HG03135 (cell line): ENCODE measurements at regions not wholly inside any gene's neighbourhood (a gene's known extent, or its start where the extent isn't known, plus 50 kb on each side); places are given as distances from the start of the nearest gene placed in this dataset.
"Not testable (repeated sequence)": the region's sequence is repeated elsewhere in the genome, so short reads cannot be mapped to it uniquely, and the experiment has no call there.

ENCODE experiments used
- ATAC-seq: cut with Tn5 transposase; IDR thresholded peaks from one replicate; pipeline ENCODE4 v1.9.1; 2021; ENCODE audit warnings: mild to moderate bottlenecking, moderate library complexity; ENCODE audit not compliant: unreplicated experiment

DNA sequence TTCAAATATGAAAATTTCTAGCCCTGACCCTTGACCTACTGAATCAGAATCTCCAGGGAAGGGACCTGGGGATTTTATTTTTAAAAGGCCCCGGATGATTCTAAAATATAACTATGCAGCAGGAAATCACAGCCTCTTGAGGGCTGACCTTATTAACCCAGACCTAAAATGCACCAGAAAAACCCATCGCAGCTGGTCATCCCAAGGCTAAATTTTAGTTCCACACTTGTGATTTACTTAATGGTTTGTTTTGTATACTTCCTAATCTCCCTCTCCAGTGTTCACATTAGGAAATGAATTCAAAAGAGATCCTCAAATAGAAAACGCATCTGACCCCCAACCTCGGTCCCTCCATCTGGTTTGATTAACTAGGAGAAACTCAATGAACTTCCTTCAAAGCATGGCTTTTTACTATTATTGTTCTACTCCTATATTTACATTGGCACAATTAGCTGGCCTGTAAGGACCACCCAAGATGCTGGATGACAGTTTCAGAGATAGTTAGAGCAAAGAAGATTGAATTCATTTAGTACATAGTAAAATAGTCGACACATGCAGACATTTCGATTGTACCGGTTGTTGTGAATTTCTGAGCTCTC is 147.8 kb upstream of the MED14 start:
- no peak for ATAC-seq

DNA sequence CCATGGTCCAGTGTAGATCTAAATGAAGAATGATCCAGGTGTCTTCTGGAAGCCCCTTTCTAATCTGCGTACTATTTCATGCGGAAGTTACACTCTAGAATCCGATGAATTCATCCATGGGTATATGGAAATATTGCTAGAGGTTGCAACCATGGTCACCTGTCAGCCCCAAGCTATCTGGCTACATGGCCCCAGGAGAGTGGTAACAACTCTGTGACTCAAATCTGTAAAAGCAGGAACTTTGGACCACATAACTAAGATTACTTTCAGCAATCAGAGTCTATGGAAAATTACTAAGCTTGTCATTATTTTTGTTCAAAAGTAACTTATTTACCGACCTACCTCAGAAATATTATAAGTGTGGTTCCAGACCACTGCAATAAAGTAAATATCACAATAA is 150.6 kb upstream of the MED14 start:
- ATAC-seq: no peak

DNA sequence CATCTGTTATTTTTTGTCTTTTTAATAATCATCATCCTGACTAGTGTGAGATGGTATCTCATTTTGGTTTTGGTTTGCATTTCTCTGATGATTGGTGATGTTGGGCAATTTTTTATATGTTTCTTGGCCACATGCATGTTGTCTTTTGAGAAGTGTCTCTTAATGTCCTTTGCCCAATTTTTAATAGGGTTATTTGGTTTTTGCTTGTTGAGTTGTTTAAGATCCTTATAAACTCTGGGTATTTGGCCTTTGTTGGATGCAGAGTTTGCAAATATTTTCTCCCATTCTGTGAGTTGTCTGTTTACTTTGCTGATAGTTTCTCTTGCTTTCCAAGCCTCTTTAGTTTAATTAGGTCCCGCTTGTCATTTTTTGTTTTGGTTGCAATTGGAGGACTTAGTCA is 152.1 kb upstream of the MED14 start:
- no peak for ATAC-seq

DNA sequence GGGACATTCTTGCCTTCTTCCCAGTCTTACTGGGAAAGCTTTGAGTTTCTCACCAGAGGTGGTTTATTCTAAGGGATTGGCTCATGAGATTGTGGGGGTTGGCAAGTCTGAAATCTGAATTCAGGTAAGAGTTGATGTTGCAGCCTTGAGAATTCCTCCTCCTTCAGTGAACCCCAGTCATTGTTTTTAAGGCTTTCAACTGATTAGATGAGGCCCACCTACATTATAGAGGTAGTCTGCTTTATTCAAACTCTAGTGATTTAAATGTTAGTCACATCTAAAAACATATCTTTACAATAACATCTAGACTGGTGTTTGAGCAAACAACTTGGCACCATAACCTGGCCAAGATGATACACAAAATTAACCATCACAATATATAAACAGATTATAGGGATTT is 156.5 kb upstream of the MED14 start:
- ATAC-seq: no peak

DNA sequence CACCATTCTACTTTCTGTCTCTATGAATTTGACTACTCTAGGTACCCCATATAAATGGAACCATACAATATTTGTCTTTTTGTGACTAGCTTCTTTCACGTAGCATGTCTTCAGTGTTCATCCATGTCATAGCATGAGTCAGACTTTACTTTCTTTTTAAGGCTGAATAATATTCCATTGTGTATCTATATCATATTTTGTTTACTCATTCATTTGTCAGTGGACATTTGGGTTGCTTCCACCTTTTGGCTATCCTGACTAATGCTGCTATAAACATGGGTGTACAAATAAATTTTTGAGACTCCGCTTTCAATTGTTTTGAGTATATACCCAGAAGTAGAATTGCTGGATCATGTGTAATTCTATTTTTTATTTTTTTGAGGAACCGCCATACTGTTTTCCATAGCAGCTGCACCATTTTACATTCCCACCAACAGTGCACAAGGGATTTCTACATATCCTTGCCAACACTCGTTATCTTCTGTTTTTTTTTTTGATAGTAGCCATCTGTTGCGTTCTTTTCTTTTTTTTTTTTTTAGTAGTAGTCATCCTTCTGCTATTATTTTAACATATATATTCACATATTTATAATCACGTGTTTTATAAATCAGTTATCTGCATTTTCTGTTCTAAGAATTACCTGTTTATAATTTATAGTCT is 158.0 kb upstream of the MED14 start:
- ATAC-seq: no peak

DNA sequence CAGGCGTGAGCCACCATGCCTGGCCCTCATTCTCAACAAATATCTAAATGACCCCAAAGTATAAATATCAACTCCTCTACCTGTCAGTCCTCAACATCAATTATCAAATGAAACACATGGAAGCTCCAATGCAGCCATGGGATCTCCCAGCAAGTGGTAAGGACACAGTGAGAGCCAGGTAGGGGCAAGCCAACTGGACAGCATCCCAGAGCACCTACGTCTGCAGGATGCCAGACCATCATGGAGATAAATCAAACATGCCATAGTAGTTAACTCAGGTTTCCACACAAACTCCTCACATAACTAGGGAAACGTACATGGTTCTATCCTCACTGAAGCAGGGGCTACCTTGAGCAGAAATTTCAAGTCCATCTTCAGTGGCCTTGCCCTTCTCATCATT is 159.9 kb upstream of the MED14 start:
- no peak for ATAC-seq

DNA sequence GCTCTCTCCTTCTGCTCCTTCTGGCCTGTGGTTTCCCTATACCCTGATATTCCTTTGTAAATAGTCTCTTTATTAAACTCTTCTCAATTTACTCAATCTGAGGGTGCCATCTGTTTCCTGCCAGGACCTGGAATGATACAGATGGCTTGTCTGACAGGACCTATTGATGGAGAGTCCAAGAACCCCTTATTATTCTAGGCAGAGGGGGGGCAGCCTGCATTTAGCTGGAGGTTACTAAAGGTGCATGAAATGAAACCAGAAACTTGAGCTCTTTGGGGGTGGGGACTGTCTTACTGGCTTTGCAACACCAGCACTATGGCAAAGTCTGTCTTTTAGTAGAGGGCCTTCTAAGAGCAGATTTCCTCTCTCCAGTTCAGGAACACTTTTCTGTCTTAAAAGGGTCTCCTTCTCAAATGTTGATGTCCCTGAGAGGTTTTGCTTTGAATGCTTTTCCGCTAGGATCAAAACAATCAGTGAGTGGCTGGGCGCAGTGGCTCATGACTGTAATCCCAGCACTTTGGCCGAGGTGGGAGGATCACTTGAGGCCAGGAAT is 162.5 kb upstream of the MED14 start:
- no peak for ATAC-seq

DNA sequence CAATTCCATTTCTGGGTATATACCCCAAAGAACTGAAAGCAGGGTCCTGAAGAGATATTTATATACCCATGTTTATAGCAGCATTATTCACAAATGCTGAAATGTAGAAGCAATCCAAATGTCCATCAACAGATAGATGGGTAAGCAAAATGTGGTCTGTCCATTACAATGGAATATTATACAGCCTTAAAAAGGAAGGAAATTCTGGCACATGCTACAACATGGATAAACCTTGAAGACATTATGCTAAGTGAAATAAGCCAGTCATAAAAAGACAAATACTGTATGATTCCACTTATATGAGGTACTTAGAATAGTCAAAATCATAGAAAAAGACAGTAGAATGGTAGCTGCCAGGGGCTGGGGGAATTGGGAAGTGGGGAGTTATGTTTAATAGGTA is 169.4 kb upstream of the MED14 start:
- ATAC-seq: not testable (repeated sequence)

DNA sequence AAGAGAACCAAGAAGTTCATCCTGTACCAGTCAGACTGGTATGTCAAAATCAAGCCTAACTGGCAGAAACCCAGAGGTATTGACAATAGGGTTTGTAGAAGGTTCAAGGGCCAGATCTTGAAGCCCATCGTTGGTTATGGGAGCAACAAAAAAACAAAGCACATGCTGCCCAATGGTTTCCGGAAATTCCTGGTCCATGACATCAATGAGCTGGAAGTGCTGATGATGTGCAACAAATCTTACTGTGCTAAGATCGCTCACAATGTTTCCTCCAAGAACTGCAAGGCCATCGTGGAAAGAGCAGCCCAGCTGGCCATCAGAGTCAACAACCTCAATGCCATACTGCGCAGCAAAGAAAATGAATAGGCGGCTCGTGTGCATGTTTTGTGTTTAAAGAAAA is 172.7 kb upstream of the MED14 start:
- ATAC-seq: no peak

DNA sequence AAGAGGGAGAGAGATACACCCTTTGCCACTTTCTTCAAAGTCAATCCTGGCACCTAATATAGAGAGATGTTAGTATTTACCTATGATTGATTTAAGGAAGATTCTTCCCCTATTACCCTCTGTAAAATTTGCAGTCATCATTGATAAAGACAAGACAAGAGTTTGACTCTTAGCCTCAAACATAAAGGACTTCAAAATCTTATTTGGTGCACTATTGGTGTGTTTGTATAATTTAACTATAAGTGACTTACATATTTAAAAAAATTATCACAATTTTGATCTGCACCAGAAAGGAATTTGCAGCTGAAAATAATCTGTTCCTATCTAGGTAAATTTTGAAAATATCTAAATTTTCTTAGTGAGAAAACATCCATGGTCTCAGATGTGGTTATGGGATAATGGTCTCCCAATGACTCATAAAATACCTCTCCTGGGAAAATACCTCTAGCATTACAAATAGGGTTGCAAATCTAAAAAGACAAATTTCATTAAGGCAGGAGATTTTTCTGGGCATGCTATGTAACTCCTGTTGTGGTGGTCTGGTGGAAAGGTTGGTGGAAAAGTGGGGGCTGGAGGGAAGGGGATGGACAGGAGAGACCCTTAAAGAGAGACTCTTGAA is 173.6 kb upstream of the MED14 start:
- ATAC-seq: no peak

DNA sequence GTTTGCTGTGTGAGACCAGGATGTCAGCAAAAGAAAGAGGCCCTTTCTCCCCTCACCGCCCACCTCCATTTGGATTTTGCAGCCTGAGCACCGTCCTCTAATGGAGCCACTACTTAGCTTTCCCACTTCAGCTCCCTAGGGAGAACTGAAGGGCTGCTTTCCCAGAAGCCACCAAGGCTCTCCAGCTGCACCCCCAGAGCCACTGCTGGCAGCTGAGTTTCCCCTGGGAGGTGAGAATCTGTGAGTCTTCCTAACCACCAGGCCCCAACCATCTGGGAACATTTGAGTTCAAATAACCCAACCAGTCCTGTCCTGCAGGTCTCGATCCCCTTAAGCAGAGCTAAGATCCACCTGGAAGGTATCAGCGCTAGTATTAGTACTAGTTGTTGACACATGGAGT is 173.1 kb upstream of the USP9X start:
- ATAC-seq: no peak

DNA sequence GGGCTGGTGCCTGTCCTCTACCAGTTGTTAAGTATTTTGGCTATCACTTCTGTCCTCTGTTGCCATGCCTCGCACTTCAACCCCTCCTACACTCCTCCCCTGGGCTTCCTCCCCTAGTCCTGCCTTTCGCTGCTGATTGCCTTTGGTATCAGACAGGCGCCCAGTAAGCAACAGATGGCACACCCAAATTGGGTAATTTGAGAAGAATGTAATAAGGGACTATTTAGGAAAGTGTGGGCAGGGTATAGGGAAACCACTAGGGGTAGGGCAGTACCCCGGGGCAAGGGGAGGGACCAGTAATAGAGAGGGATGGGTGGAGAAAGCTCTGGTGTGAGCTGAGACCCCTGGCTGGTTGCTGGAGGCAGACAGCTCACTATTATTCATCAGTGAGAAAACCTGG is 172.7 kb upstream of the USP9X start:
- ATAC-seq: no peak

DNA sequence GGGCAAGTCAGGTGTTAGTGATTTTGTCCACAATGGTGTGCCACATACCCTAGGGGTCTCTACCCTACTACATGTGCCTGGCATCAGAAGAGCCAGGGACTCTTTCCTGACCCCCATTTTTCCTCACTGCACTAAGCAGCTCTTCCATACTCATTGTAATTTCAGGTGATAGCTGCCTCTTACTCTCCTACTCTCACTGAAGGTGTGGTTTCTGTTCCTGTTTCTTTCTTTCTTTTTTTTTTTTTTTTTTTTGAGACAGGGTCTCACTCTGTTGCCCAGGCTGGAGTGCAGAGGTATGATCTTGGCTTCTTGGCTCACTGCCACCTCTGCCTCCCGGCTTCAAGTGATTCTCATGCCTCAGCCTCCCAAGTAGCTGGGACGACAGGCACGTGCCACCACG is 164.9 kb upstream of the USP9X start:
- ATAC-seq: no peak

DNA sequence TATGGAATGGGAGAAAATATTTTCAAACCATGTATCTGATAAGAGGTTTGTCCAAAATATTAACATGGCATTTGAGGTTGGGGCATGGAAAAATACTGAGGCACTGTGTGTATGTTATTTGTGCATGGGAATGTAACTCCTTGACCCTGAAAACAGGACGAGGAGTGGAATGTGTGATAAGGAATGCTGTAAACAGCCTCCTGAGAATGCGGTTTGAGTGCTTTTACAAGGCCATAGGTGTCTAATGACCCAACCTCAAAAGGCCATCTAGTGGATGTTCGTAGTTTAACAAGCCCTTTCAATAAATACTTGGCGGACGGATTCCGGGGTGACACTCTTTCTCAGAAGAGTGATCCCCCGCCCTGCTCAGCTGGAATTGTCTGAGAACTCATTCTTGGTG is 162.9 kb upstream of the USP9X start:
- no peak for ATAC-seq

DNA sequence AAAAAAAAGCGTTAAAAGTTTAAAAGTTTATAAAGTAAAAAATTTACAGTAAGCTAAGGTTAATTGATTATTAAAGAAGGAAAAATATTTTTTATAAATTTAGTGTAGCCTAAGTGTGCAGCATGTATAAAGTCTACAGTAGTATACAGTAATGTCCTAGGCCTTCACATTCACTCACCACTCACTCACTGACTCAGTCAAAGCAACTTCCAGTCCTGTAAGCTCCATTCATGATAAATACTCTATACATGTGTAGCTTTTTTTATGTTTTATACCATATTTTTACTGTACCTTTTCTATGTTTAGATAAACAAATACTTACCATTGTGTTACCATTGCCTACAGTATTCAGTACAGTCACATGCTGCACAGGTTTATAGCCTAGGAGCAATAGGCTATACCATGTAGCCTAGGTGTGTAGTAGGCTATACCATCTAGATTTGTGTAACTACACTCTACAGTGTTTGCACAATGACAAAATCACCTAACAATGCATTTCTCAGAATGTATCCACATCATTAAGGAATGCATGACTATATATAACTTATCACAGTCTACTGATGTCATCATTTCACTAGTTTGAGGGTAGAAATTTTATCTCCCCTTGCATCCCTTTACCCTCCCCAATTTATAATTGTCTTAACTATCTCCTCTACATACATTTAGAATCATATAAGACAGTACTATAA is 158.4 kb upstream of the USP9X start:
- not testable (repeated sequence) for ATAC-seq

DNA sequence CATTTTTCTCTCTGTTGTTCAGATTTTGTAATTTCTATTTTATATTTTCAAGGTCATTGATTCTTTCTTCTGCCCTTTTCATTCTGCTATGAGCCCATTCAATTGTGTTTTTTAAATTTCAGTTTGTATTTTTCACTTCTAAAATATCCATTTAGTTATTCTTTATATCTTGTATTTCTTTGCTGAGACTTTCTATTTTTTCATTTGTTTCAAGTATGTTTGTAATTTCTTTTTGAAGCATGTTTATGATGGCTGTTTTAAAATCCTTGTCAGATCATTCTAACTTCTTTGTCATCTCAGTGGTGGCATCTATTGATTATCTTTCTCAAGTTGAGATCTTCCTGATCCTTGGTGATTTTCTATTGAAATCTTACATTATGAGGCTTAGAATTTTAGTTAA is 157.2 kb upstream of the USP9X start:
- ATAC-seq: no peak

DNA sequence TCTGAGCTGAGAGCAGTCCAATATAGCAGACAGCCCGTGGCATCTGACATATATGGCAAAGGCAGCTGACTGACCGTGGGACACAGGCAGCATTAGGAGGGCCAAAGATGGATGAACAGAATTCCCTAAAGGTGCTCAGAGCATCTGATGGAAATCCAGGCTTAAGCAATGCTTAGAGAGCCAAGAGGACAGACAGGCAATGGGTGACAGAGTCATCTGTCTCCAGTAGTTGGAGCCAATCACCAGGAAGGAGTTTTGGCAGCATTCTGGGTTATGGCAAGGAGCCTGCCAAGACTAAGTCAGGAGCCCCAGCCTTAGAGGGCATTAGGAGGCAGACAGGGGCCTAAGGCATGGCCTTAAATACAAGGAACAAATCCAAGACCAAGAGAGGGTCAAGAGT is 153.3 kb upstream of the USP9X start:
- ATAC-seq: no peak

DNA sequence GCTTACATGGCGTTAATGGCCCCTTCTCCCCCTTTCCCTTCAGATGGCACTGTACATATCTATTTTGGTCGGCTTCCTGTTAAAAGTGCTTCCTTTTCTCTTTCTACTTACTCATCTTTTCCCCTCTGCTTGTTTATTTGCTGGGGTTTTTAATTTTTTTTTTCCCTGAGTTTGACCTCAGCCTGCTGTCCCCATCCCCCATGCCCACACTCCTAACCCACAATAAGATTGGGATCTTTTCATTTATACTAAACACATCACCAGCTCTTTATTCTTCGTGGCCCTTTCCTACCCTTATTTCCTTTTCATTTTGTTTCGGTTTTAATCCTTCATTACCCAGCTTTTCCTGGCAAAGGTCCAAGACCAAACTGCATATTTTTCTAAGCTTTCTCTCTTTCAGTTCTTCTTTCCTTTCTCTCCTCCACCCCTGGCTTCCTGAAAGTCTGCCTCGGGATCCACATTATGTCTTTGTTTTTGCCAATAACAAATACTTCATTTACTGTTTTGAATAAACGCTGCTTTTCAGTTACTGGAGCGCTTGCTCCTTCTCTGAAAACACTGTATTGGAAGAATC is 152.0 kb upstream of the USP9X start:
- ATAC-seq: no peak

DNA sequence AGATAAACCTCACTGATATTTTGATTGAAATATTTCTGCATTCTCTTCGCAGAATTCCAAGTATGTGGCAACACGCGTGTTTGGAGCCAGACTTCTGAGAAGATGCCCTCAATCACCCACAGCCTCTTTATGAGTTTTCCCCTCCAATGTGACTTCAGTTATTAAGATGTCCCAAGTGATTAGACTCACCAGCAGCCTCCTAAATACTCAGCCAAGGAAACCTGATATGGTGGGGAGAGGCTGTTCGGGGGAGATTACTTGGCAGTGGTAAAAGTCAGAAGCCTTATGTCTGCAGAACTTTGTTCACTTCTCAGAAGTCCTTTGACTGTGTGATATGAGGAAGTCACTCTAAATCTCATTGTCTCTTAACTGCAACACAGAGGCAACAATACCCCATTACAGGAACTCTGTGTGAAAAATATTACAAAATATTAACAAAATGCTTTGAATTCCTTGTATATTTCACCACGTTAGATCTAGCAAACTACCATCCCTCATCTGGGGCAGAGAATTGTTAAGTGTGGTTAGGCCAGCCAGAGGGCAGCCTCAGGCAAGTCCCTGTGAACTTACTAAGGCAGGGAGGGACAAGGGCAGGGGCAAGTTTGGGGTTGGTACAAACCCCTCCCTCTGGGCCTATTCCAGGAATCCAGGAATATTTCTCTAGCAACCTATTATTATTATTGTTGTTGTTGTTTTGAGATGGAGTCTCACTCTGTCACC is 151.4 kb upstream of the USP9X start:
- no peak for ATAC-seq

DNA sequence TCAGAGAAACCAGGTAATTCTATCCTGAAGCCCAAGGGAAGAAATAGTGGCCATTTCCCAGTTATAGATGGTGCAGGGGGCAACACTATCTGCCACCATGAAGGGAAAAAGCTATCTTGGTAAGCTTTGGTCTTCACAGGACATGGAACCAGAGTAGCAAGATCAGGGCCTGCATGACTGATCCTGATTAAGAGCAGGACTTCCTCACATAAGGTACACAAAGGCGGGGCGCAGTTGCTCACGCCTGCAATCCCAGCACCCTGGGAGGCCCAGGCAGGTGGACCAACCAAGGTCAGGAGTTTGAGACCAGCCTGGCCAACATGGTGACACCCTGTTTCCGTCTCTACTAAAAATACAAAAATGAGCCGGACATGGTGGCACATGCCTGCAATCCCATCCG is 148.4 kb upstream of the USP9X start:
- ATAC-seq: no peak

DNA sequence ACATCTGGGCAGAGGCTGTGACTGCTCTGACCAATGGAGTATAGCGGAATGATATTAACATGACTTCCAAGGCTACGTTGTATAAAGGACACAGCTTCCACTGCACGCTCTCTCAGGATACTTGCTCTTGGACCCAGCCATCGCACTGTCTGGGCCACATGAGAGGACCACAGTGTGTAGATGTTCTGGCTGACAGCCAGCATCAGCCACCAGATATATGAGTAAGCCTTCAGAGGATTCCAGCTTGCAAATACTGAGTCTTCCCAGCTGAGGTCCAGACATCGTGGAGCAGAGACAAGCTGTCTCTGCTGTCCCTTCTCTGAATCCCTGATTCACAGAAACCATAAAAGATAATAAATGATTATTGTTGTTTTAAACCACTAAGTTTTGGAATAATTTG is 146.8 kb upstream of the USP9X start:
- ATAC-seq: no peak
